ENCODE measurements at regions not wholly inside any gene's neighbourhood (a gene's known extent, or its start where the extent isn't known, plus 50 kb on each side); places are given as distances from the start of the nearest gene placed in this dataset.
A peak's percentile ranks its signal among the peaks of the same experiment; 100 is the strongest.

- no peak for DNase-seq
Observed at GRCh38 chr1:14495381-14495780, 103.1 kb upstream of the KAZN start.

- no peak for DNase-seq
Observed at GRCh38 chr1:14495996-14496395, 102.5 kb upstream of the KAZN start.

GRCh38 chr1:14498839-14499238, 99.6 kb upstream of the KAZN start:
- DNase-seq = no peak

- DNase-seq = no peak
Observed at GRCh38 chr1:14499312-14500040, 99.0 kb upstream of the KAZN start.

- DNase-seq = no peak
Observed at GRCh38 chr1:14500041-14500440, 98.4 kb upstream of the KAZN start.

- DNase-seq = no peak
Observed at GRCh38 chr1:14500912-14501311, 97.6 kb upstream of the KAZN start.

GRCh38 chr1:14504517-14504916, 94.0 kb upstream of the KAZN start:
- no peak for DNase-seq

GRCh38 chr1:14506471-14507255, 91.8 kb upstream of the KAZN start:
- DNase-seq = no peak

GRCh38 chr1:14507262-14507661, 91.2 kb upstream of the KAZN start:
- DNase-seq = peak; percentile 49 to 84 (median 75)

GRCh38 chr1:14508613-14509012, 89.9 kb upstream of the KAZN start:
- DNase-seq = no peak

- peak in 1 of 3 donors; percentile 43 for DNase-seq
Observed at GRCh38 chr1:14511166-14511680, 87.3 kb upstream of the KAZN start.

GRCh38 chr1:14511796-14512585, 86.5 kb upstream of the KAZN start:
- no peak for DNase-seq

- peak in 1 of 3 donors; percentile 42 for DNase-seq
Observed at GRCh38 chr1:14513111-14513510, 85.4 kb upstream of the KAZN start.

GRCh38 chr1:14514739-14515138, 83.7 kb upstream of the KAZN start:
- no peak for DNase-seq

GRCh38 chr1:14516974-14517840, 81.3 kb upstream of the KAZN start:
- peak; percentile 42 to 83 (median 61) for DNase-seq

GRCh38 chr1:14517841-14518180, 80.7 kb upstream of the KAZN start:
- no peak for DNase-seq

GRCh38 chr1:14519976-14520375, 78.5 kb upstream of the KAZN start:
- DNase-seq = no peak

GRCh38 chr1:14520514-14521163, 77.8 kb upstream of the KAZN start:
- DNase-seq = no peak

- DNase-seq = no peak
Observed at GRCh38 chr1:14521622-14522021, 76.9 kb upstream of the KAZN start.

- peak; percentile 69 to 85 (median 74) for DNase-seq
Observed at GRCh38 chr1:14522077-14522925, 76.2 kb upstream of the KAZN start.
